Neural progenitor cell (in vitro differentiated cells): ENCODE measurements at regions not wholly inside any gene's neighbourhood (a gene's known extent, or its start where the extent isn't known, plus 50 kb on each side); places are given as distances from the start of the nearest gene placed in this dataset.

Experiments used
- DNase-seq: peaks from one replicate; pipeline ENCODE4 v3.0.0-alpha.2; 2016; ENCODE audit warnings: low spot score
- H2AFZ ChIP-seq: fragments of 200-600 bp; sonication (generic); replicated peaks from 2 replicates; pipeline ENCODE4 v1.6.1; 2016; ENCODE audit warnings: antibody characterized with exemption
- H3F3A ChIP-seq: fragments of 200-600 bp; sonication (generic); 2 replicates; pipeline ENCODE4 v1.6.1; 2016; ENCODE audit warnings: antibody characterized with exemption, low read depth
- H3K27ac ChIP-seq: fragments of 200-600 bp; sonication (generic); 2 replicates; pipeline ENCODE4 v1.5.1; 2016; ENCODE audit warnings: mild to moderate bottlenecking
- H3K27me3 ChIP-seq: fragments of 200-600 bp; sonication (generic); 2 replicates; pipeline ENCODE4 v1.6.1; 2016; ENCODE audit warnings: mild to moderate bottlenecking, moderate library complexity
- H3K36me3 ChIP-seq: fragments of 200-600 bp; sonication (generic); 2 replicates; pipeline ENCODE4 v1.5.1; 2016
- H3K4me1 ChIP-seq: fragments of 200-600 bp; sonication (generic); 2 replicates; pipeline ENCODE4 v1.6.1; 2016; ENCODE audit warnings: mixed run types
- H3K4me2 ChIP-seq: fragments of 200-600 bp; sonication (generic); 2 replicates; pipeline ENCODE4 v1.6.1; 2016
- H3K4me3 ChIP-seq: fragments of 200-600 bp; sonication (generic); 2 replicates; pipeline ENCODE4 v1.5.1; 2016
- H3K79me2 ChIP-seq: fragments of 200-600 bp; sonication (generic); 2 replicates; pipeline ENCODE4 v1.6.1; 2016; ENCODE audit warnings: low read depth
- H3K9ac ChIP-seq: fragments of 200-600 bp; sonication (generic); 2 replicates; pipeline ENCODE4 v1.6.1; 2016
- H3K9me3 ChIP-seq: fragments of 200-600 bp; sonication (generic); 2 replicates; pipeline ENCODE4 v1.5.1; 2016; ENCODE audit warnings: low read depth
- H4K20me1 ChIP-seq: fragments of 200-600 bp; sonication (generic); 2 replicates; pipeline ENCODE4 v1.6.1; 2016; ENCODE audit warnings: low read depth
- H3K27ac Mint-ChIP-seq: 3 replicates; pipeline ENCODE4 v1.8.0; 2021; ENCODE audit warnings: mixed read lengths
- H3K27me3 Mint-ChIP-seq: 2 replicates; pipeline ENCODE4 v1.8.0; 2022; ENCODE audit warnings: low read depth, mild to moderate bottlenecking, inconsistent platforms, moderate library complexity, mixed read lengths; ENCODE audit not compliant: insufficient read depth
- H3K36me3 Mint-ChIP-seq: 3 replicates; pipeline ENCODE4 v1.8.0; 2021; ENCODE audit warnings: mixed read lengths
- H3K4me1 Mint-ChIP-seq: 3 replicates; pipeline ENCODE4 v1.8.0; 2021; ENCODE audit warnings: mixed read lengths
- H3K4me3 Mint-ChIP-seq: 3 replicates; pipeline ENCODE4 v1.8.0; 2021; ENCODE audit warnings: mild to moderate bottlenecking, moderate library complexity, mixed read lengths
- H3K9me3 Mint-ChIP-seq: 3 replicates; pipeline ENCODE4 v1.8.0; 2020; ENCODE audit warnings: mixed read lengths
- CTCF ChIP-seq: fragments of 200-600 bp; sonication (generic); IDR thresholded peaks from 2 replicates; pipeline ENCODE4 v1.5.1; 2017; ENCODE audit warnings: antibody characterized with exemption, mild to moderate bottlenecking
- EZH2 ChIP-seq: fragments of 200-600 bp; sonication (generic); IDR thresholded peaks from 2 replicates; pipeline ENCODE4 v1.6.1; 2017; ENCODE audit warnings: antibody characterized with exemption, mild to moderate bottlenecking, moderate library complexity
- EZH2phosphoT487 ChIP-seq: fragments of 200-600 bp; sonication (generic); IDR thresholded peaks from 2 replicates; pipeline ENCODE4 v1.6.1; 2017; ENCODE audit warnings: antibody characterized with exemption

DNA sequence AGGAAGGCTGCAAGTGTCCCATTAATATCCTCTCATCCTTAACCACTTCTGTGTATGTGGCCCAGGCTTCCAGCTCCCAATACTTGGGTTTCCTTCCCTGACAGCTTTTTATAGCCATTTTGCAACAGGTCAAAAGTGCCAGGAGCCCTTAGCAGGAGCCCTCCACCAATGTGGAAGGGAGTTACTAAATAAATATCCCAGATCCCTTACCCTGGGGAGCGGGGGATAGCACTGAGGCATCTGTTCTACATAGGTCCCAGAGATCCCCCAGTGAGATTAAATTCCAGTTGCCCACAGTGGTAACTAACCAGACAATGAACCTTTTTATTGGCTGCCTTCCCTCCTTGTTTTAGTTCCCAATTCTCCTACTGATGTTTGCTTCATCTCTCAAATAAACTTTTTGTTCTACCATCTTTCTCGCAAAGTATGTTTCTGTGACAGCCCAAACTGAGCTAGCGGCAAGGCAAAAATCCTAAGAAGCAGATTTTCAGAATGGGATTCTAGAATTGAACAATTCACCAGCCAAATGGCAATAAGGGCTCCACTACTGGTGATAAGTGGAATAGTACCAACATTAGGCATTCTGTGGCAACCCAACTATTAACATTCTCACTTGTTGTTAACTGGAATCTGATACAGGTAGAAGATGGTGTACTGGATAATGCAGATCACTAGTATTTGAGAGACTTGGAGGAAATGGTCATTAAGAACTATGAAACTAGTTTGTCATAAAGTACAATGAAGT, 83.9 kb upstream of the MAPRE2 start:
- no peak overlapping the region for H3K4me3 Mint-ChIP-seq
- no peaks in the 10 kb centered on the region for H3K27me3 ChIP-seq
- no peaks in the 10 kb centered on the region for H3F3A ChIP-seq
- H3K9ac ChIP-seq = no peak overlapping the region
- peaks cover 2% of the 10 kb centered on the region for H3K9me3 Mint-ChIP-seq
- no peak overlapping the region for H3K4me2 ChIP-seq
- no peaks in the 10 kb centered on the region for H3K9me3 ChIP-seq
- H3K27me3 Mint-ChIP-seq = no peaks in the 10 kb centered on the region
- no peaks in the 10 kb centered on the region for H3K79me2 ChIP-seq
- peaks cover 11% of the 10 kb centered on the region for H3K4me1 ChIP-seq
- H3K27ac Mint-ChIP-seq = no peak overlapping the region
- DNase-seq = no peak
- no peaks in the 10 kb centered on the region for H3K36me3 ChIP-seq
- peaks cover 4% of the 10 kb centered on the region for H3K4me1 Mint-ChIP-seq
- peak overlapping the region; percentile 40 for H2AFZ ChIP-seq
- no peaks in the 10 kb centered on the region for H4K20me1 ChIP-seq
- H3K4me3 ChIP-seq = no peak overlapping the region
- H3K27ac ChIP-seq = no peak overlapping the region
- no peak for TF ChIP-seq EZH2
- no peak for TF ChIP-seq EZH2phosphoT487
- peak; percentile 3 for TF ChIP-seq CTCF
- H3K36me3 Mint-ChIP-seq = no peaks in the 10 kb centered on the region

DNA sequence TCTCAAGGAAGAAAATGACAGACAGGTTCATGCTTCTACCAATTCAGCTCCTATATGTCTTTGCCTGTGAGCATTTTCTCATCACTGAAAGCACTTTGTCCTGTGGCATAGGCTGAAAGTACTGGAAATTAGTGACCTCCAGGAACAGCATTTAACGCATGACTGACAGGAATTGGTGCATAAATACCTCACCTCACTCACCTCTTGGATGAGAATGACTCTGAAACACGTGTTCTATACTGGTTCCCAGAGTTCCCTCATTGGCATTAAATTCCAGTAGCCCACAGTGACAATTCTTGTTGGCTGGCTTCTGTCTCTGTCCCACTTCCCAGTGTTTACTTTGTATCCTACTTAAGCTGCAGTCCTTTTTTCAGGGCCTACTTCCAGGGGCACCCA, 83.4 kb upstream of the MAPRE2 start:
- H3K36me3 Mint-ChIP-seq = no peaks in the 10 kb centered on the region
- H3F3A ChIP-seq = no peaks in the 10 kb centered on the region
- H3K9ac ChIP-seq = no peak overlapping the region
- TF ChIP-seq CTCF (no peak), EZH2 (no peak), EZH2phosphoT487 (no peak)
- no peak overlapping the region for H2AFZ ChIP-seq
- no peaks in the 10 kb centered on the region for H3K79me2 ChIP-seq
- H3K4me3 ChIP-seq = no peak overlapping the region
- peaks cover 2% of the 10 kb centered on the region for H3K9me3 Mint-ChIP-seq
- H3K9me3 ChIP-seq = no peaks in the 10 kb centered on the region
- no peak for DNase-seq
- H3K36me3 ChIP-seq = no peaks in the 10 kb centered on the region
- peaks cover 11% of the 10 kb centered on the region for H3K4me1 ChIP-seq
- H3K4me3 Mint-ChIP-seq = no peak overlapping the region
- peaks cover 4% of the 10 kb centered on the region for H3K4me1 Mint-ChIP-seq
- no peaks in the 10 kb centered on the region for H3K27me3 ChIP-seq
- no peak overlapping the region for H3K4me2 ChIP-seq
- H3K27ac Mint-ChIP-seq = no peak overlapping the region
- H4K20me1 ChIP-seq = no peaks in the 10 kb centered on the region
- H3K27ac ChIP-seq = no peak overlapping the region
- no peaks in the 10 kb centered on the region for H3K27me3 Mint-ChIP-seq

- no peak overlapping the region for H3K27ac Mint-ChIP-seq
- TF ChIP-seq EZH2 = no peak
- no peak for TF ChIP-seq CTCF
- no peak for TF ChIP-seq EZH2phosphoT487
Measured at GRCh38 chr18:34959211-34959829, 81.9 kb upstream of the MAPRE2 start.

More at GRCh38 chr18:34959211-34959829, 81.9 kb upstream of the MAPRE2 start:
- DNase-seq = no peak
- Mint-ChIP-seq H3K27me3 (no peaks in the 10 kb centered on the region), H3K9me3 (peaks cover 2% of the 10 kb centered on the region), H3K4me3 (no peak overlapping the region), H3K4me1 (no peaks in the 10 kb centered on the region), H3K36me3 (no peaks in the 10 kb centered on the region)
- H3K4me2 ChIP-seq = no peak overlapping the region
- H4K20me1 ChIP-seq = no peaks in the 10 kb centered on the region
- H3K36me3 ChIP-seq = no peaks in the 10 kb centered on the region
- no peak overlapping the region for H3K27ac ChIP-seq
- no peak overlapping the region for H2AFZ ChIP-seq
- H3K79me2 ChIP-seq = no peaks in the 10 kb centered on the region
- H3K4me1 ChIP-seq = no peaks in the 10 kb centered on the region
- H3K9ac ChIP-seq = no peak overlapping the region
- no peak overlapping the region for H3K4me3 ChIP-seq
- H3K27me3 ChIP-seq = no peaks in the 10 kb centered on the region
- H3F3A ChIP-seq = no peaks in the 10 kb centered on the region
- H3K9me3 ChIP-seq = no peaks in the 10 kb centered on the region
